Duodenal mucosa (tissue), 2 donors: ENCODE measurements at regions not wholly inside any gene's neighbourhood (a gene's known extent, or its start where the extent isn't known, plus 50 kb on each side); places are given as distances from the start of the nearest gene placed in this dataset.

Source experiments
- H3K27ac ChIP-seq: one replicate; pipeline ENCODE4 v1.7.0; 2013; ENCODE audit warnings: low read depth, low read length
- H3K27me3 ChIP-seq, 2 donors: one replicate each; pipeline ENCODE4 v1.7.0; 2013; ENCODE audit warnings: low read length in 2 of 2, control low read depth in 1 of 2; ENCODE audit not compliant: insufficient read depth in 2 of 2, control insufficient read depth in 1 of 2
- H3K36me3 ChIP-seq, 2 donors: one replicate each; pipeline ENCODE4 v1.7.0; 2013; ENCODE audit warnings: low read length in 2 of 2, control low read depth in 1 of 2; ENCODE audit not compliant: insufficient read depth in 2 of 2, control insufficient read depth in 1 of 2
- H3K4me1 ChIP-seq, 2 donors: one replicate each; pipeline ENCODE4 v1.7.0; 2013; ENCODE audit warnings: low read length in 2 of 2, control low read depth in 1 of 2; ENCODE audit not compliant: insufficient read depth in 2 of 2, control insufficient read depth in 1 of 2
- H3K4me3 ChIP-seq, 2 donors: one replicate each; pipeline ENCODE4 v1.7.0; 2013; ENCODE audit warnings: low read length in 2 of 2, low read depth in 1 of 2
- H3K9ac ChIP-seq, 2 donors: one replicate each; pipeline ENCODE4 v1.7.0; 2013; ENCODE audit warnings: low read length in 2 of 2, low read depth in 1 of 2
- H3K9me3 ChIP-seq, 2 donors: one replicate each; pipeline ENCODE4 v1.7.0; 2013; ENCODE audit warnings: low read length in 2 of 2, control low read depth in 1 of 2; ENCODE audit not compliant: control insufficient read depth in 1 of 2

DNA sequence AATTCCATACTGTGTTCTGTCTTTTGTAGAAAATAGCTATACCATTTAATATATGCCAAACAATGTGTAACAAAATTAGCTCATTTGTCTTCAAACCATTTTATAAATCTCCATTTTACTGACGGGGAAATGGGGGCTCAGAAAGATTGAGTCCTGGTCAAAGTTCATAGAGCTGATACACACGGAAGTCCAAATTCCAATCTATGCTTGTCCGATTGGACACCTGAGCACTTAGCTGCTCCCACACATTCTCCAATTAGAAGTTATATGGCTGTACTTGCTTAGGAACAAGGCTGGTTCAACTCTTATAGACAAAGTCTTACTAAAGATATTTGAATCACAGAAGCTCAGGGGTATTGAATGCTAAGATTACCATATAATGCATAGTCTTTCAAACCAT is 185.2 kb downstream of the ANKRD50 start:
- Histone ChIP-seq H3K36me3 (no peaks in the 10 kb centered on the region), H3K9ac (no peak overlapping the region), H3K27ac (no peak overlapping the region), H3K27me3 (no peaks in the 10 kb centered on the region), H3K4me1 (peaks cover 0 to 4% of the 10 kb centered on the region in 2 donors), H3K9me3 (no peaks in the 10 kb centered on the region), H3K4me3 (no peak overlapping the region)

DNA sequence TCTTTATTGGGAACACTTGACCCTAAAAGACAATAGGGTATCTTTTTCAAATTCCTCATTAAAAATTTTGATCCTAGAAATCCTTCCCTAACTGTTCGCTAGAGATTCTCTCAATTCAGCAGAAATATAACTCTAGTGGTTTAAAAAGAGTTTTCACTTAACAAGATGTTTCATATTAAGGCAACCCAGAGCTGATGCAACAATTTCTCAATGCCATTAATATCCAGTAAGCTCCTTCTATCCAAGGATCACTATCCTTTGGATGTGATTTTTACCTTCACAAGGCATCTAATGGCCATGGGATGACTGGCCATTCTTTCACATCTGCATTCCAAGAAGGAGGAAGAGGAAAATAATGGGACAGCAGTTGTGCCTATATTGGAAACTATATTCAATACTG is 183.4 kb downstream of the ANKRD50 start:
- H3K27me3 ChIP-seq, result no peaks in the 10 kb centered on the region
- no peaks in the 10 kb centered on the region for H3K36me3 ChIP-seq
- H3K4me3 ChIP-seq, result no peak overlapping the region
- no peak overlapping the region for H3K9ac ChIP-seq
- no peak overlapping the region for H3K27ac ChIP-seq
- H3K4me1 ChIP-seq, result peaks cover 0 to 4% of the 10 kb centered on the region in 2 donors
- H3K9me3 ChIP-seq, result no peaks in the 10 kb centered on the region

- Histone ChIP-seq H3K9me3 (no peaks in the 10 kb centered on the region), H3K4me1 (peaks cover 0 to 4% of the 10 kb centered on the region in 2 donors)
These were observed 182.0 kb downstream of the ANKRD50 start for GRCh38 chr4:124530464-124531077.

GRCh38 chr4:124534131-124534530 is 178.4 kb downstream of the ANKRD50 start:
- H3K9me3 ChIP-seq, result no peaks in the 10 kb centered on the region
- no peak overlapping the region for H3K27ac ChIP-seq
- no peaks in the 10 kb centered on the region for H3K4me1 ChIP-seq
- H3K4me3 ChIP-seq, result no peak overlapping the region
- no peak overlapping the region for H3K9ac ChIP-seq
- H3K36me3 ChIP-seq, result no peaks in the 10 kb centered on the region
- no peaks in the 10 kb centered on the region for H3K27me3 ChIP-seq

More at GRCh38 chr4:124530464-124531077, 182.0 kb downstream of the ANKRD50 start:
- Histone ChIP-seq H3K27ac (no peak overlapping the region), H3K9ac (no peak overlapping the region), H3K27me3 (no peaks in the 10 kb centered on the region), H3K36me3 (no peaks in the 10 kb centered on the region), H3K4me3 (no peak overlapping the region)

- Histone ChIP-seq H3K4me1 (no peaks in the 10 kb centered on the region), H3K27me3 (no peaks in the 10 kb centered on the region), H3K36me3 (no peaks in the 10 kb centered on the region), H3K4me3 (no peak overlapping the region), H3K9me3 (no peaks in the 10 kb centered on the region), H3K27ac (no peak overlapping the region), H3K9ac (no peak overlapping the region)
These were observed 177.5 kb downstream of the ANKRD50 start for GRCh38 chr4:124535003-124535402.

- no peak overlapping the region for H3K9ac ChIP-seq
- H3K27me3 ChIP-seq, result no peaks in the 10 kb centered on the region
- no peaks in the 10 kb centered on the region for H3K4me1 ChIP-seq
These were observed 175.6 kb downstream of the ANKRD50 start for GRCh38 chr4:124536946-124537345.

GRCh38 chr4:124537971-124538370 is 174.6 kb downstream of the ANKRD50 start:
- Histone ChIP-seq H3K9ac (no peak overlapping the region), H3K4me1 (no peaks in the 10 kb centered on the region), H3K27ac (no peak overlapping the region), H3K36me3 (no peaks in the 10 kb centered on the region), H3K4me3 (no peak overlapping the region), H3K27me3 (no peaks in the 10 kb centered on the region), H3K9me3 (no peaks in the 10 kb centered on the region)

More at GRCh38 chr4:124536946-124537345, 175.6 kb downstream of the ANKRD50 start:
- no peak overlapping the region for H3K27ac ChIP-seq
- H3K4me3 ChIP-seq, result no peak overlapping the region
- no peaks in the 10 kb centered on the region for H3K9me3 ChIP-seq
- H3K36me3 ChIP-seq, result no peaks in the 10 kb centered on the region

- Histone ChIP-seq H3K27me3 (no peaks in the 10 kb centered on the region), H3K4me1 (no peaks in the 10 kb centered on the region), H3K4me3 (no peak overlapping the region), H3K9me3 (no peaks in the 10 kb centered on the region), H3K9ac (no peak overlapping the region), H3K36me3 (no peaks in the 10 kb centered on the region), H3K27ac (no peak overlapping the region)
These were observed 172.5 kb downstream of the ANKRD50 start for GRCh38 chr4:124540014-124540413.

DNA sequence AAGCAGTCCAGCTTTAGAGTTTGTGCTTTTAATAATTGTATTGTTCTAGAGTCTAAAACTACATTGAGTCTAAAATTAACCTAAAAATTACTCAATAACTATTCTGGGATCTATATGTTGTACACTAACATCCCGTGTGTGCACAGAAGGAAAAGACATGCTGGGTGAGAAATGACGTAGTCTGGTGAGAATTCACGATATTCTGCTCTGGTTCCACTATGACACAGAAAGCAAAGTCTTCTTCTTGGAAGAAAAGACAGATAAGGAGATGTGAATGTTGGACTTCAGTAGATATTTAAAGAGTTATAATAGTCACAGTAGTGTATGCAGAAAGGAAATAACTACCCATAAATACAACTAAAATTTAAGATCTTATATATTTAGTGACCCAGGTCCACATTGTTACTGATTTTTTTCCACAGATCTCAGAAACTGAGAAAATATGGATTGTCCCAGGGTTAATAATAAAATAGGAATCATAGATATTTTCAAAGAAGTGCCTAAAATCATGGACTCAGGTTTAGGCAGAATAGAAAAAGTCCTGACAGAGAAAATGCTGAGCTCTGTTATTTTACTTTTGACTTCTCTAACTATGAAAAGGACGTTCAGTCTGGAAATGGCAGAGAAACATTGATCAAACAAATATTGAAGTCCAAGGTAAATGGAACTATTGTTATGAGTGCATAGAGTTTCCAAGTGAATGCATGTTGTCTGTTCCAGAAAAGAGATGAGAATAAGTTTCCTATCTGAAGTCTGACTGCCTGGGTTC is 170.7 kb downstream of the ANKRD50 start:
- H3K9me3 ChIP-seq, result no peaks in the 10 kb centered on the region
- H3K36me3 ChIP-seq, result no peaks in the 10 kb centered on the region
- H3K27me3 ChIP-seq, result no peaks in the 10 kb centered on the region
- H3K4me1 ChIP-seq, result no peaks in the 10 kb centered on the region
- H3K27ac ChIP-seq, result no peak overlapping the region
- H3K4me3 ChIP-seq, result no peak overlapping the region
- no peak overlapping the region for H3K9ac ChIP-seq

GRCh38 chr4:124555959-124556358 is 156.6 kb downstream of the ANKRD50 start:
- H3K27me3 ChIP-seq, result no peaks in the 10 kb centered on the region

More at GRCh38 chr4:124555959-124556358, 156.6 kb downstream of the ANKRD50 start:
- H3K4me3 ChIP-seq, result no peak overlapping the region
- no peak overlapping the region for H3K27ac ChIP-seq
- no peaks in the 10 kb centered on the region for H3K4me1 ChIP-seq
- no peaks in the 10 kb centered on the region for H3K9me3 ChIP-seq
- H3K9ac ChIP-seq, result no peak overlapping the region
- no peaks in the 10 kb centered on the region for H3K36me3 ChIP-seq
